ENCODE measurements at regions not wholly inside any gene's neighbourhood (a gene's known extent, or its start where the extent isn't known, plus 50 kb on each side); places are given as distances from the start of the nearest gene placed in this dataset.

- Histone ChIP-seq H3K79me2 (replicated peaks; ENCODE audit: insufficient read depth, low read length) (no peaks in the 10 kb centered on the region), H3K27ac (ENCODE audit: low read length) (no peak overlapping the region), H2AFZ (ENCODE audit: low read depth, low read length) (no peak overlapping the region), H3F3A (ENCODE audit: insufficient read depth, low read length, poor library complexity, severe bottlenecking) (no peaks in the 10 kb centered on the region), H3K9me3 (ENCODE audit: low read length) (no peaks in the 10 kb centered on the region), H3K9me2 (ENCODE audit: insufficient read depth, low read length) (no peaks in the 10 kb centered on the region), H3K4me2 (ENCODE audit: low read length) (no peak overlapping the region), H4K20me1 (ENCODE audit: insufficient read depth) (no peaks in the 10 kb centered on the region), H3K36me3 (ENCODE audit: insufficient read depth, low read length) (no peaks in the 10 kb centered on the region), H3K9ac (ENCODE audit: low read length) (no peak overlapping the region), H3K4me3 (ENCODE audit: low read length) (no peak overlapping the region), H3K27me3 (ENCODE audit: insufficient read depth, low read depth, low read length) (no peaks in the 10 kb centered on the region)
- TF ChIP-seq EZH2 (IDR thresholded peaks at IDR 0.05; ENCODE audit: borderline replicate concordance, insufficient read depth, low read length, poor library complexity, severe bottlenecking), result no peak
Observed at GRCh38 chr15:62953021-62953420, 89.5 kb upstream of the TPM1 start.

DNA sequence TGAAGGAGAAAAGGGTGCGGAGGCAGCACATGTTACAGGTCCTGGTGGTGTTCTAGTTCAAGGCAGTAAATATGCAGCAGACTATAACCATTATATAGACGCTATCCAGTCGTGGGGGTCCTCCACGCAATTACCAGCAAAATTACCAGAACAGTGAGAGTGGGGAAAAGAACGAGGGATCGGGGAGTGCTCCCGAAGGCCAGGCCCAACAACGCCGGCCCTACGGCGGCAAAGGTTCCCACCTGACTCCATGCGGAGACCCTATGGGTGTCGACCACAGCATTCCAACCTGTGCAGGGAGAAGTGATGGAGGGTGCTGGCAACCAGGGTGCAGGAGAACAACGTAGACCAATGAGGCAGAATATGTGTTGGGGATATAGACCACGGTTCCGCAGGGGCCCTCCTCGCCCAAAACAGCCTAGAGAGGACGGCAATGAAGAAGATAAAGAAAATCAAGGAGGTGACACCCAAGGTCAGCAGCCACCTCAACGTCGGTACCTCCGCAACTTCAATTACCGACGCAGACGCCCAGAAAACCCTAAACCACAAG is 89.0 kb upstream of the TPM1 start:
- Histone ChIP-seq H3K9me3 (ENCODE audit: low read length) (no peaks in the 10 kb centered on the region), H3K27ac (ENCODE audit: low read length) (no peak overlapping the region), H3K4me2 (ENCODE audit: low read length) (no peak overlapping the region), H4K20me1 (ENCODE audit: insufficient read depth) (no peaks in the 10 kb centered on the region), H3K9ac (ENCODE audit: low read length) (no peak overlapping the region), H3K9me2 (ENCODE audit: insufficient read depth, low read length) (no peaks in the 10 kb centered on the region), H3K4me3 (ENCODE audit: low read length) (no peak overlapping the region), H3K27me3 (ENCODE audit: insufficient read depth, low read depth, low read length) (no peaks in the 10 kb centered on the region), H2AFZ (ENCODE audit: low read depth, low read length) (no peak overlapping the region), H3K36me3 (ENCODE audit: insufficient read depth, low read length) (no peaks in the 10 kb centered on the region), H3F3A (ENCODE audit: insufficient read depth, low read length, poor library complexity, severe bottlenecking) (no peaks in the 10 kb centered on the region), H3K79me2 (replicated peaks; ENCODE audit: insufficient read depth, low read length) (no peaks in the 10 kb centered on the region)
- TF ChIP-seq MXI1 (conservative IDR thresholded peaks at IDR 0.05; ENCODE audit: poor library complexity, severe bottlenecking) (no peak), TAF1 (IDR thresholded peaks at IDR 0.05; ENCODE audit: low read depth) (no peak), POLR2AphosphoS5 (IDR thresholded peaks at IDR 0.05) (no peak), RAD21 (conservative IDR thresholded peaks at IDR 0.05) (no peak), EZH2 (IDR thresholded peaks at IDR 0.05; ENCODE audit: borderline replicate concordance, insufficient read depth, low read length, poor library complexity, severe bottlenecking) (no peak), EP300 (conservative IDR thresholded peaks at IDR 0.05; ENCODE audit: poor library complexity, severe bottlenecking) (no peak), SMC3 (conservative IDR thresholded peaks at IDR 0.05; ENCODE audit: poor library complexity) (no peak)
- TF ChIP-seq, protein P1, sequence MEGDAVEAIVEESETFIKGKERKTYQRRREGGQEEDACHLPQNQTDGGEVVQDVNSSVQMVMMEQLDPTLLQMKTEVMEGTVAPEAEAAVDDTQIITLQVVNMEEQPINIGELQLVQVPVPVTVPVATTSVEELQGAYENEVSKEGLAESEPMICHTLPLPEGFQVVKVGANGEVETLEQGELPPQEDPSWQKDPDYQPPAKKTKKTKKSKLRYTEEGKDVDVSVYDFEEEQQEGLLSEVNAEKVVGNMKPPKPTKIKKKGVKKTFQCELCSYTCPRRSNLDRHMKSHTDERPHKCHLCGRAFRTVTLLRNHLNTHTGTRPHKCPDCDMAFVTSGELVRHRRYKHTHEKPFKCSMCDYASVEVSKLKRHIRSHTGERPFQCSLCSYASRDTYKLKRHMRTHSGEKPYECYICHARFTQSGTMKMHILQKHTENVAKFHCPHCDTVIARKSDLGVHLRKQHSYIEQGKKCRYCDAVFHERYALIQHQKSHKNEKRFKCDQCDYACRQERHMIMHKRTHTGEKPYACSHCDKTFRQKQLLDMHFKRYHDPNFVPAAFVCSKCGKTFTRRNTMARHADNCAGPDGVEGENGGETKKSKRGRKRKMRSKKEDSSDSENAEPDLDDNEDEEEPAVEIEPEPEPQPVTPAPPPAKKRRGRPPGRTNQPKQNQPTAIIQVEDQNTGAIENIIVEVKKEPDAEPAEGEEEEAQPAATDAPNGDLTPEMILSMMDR (IDR thresholded peaks at IDR 0.05; ENCODE audit: poor library complexity, severe bottlenecking), result no peak
- TF ChIP-seq, protein P2, sequence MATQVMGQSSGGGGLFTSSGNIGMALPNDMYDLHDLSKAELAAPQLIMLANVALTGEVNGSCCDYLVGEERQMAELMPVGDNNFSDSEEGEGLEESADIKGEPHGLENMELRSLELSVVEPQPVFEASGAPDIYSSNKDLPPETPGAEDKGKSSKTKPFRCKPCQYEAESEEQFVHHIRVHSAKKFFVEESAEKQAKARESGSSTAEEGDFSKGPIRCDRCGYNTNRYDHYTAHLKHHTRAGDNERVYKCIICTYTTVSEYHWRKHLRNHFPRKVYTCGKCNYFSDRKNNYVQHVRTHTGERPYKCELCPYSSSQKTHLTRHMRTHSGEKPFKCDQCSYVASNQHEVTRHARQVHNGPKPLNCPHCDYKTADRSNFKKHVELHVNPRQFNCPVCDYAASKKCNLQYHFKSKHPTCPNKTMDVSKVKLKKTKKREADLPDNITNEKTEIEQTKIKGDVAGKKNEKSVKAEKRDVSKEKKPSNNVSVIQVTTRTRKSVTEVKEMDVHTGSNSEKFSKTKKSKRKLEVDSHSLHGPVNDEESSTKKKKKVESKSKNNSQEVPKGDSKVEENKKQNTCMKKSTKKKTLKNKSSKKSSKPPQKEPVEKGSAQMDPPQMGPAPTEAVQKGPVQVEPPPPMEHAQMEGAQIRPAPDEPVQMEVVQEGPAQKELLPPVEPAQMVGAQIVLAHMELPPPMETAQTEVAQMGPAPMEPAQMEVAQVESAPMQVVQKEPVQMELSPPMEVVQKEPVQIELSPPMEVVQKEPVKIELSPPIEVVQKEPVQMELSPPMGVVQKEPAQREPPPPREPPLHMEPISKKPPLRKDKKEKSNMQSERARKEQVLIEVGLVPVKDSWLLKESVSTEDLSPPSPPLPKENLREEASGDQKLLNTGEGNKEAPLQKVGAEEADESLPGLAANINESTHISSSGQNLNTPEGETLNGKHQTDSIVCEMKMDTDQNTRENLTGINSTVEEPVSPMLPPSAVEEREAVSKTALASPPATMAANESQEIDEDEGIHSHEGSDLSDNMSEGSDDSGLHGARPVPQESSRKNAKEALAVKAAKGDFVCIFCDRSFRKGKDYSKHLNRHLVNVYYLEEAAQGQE (IDR thresholded peaks at IDR 0.05; ENCODE audit: borderline replicate concordance), result no peak

- Histone ChIP-seq H3K9me2 (ENCODE audit: insufficient read depth, low read length) (no peaks in the 10 kb centered on the region), H3K9ac (ENCODE audit: low read length) (no peak overlapping the region), H2AFZ (ENCODE audit: low read depth, low read length) (no peak overlapping the region), H4K20me1 (ENCODE audit: insufficient read depth) (no peaks in the 10 kb centered on the region), H3F3A (ENCODE audit: insufficient read depth, low read length, poor library complexity, severe bottlenecking) (no peaks in the 10 kb centered on the region), H3K36me3 (ENCODE audit: insufficient read depth, low read length) (no peaks in the 10 kb centered on the region), H3K4me3 (ENCODE audit: low read length) (no peak overlapping the region), H3K4me2 (ENCODE audit: low read length) (no peak overlapping the region), H3K9me3 (ENCODE audit: low read length) (no peaks in the 10 kb centered on the region), H3K79me2 (replicated peaks; ENCODE audit: insufficient read depth, low read length) (no peaks in the 10 kb centered on the region), H3K27ac (ENCODE audit: low read length) (no peak overlapping the region), H3K27me3 (ENCODE audit: insufficient read depth, low read depth, low read length) (no peaks in the 10 kb centered on the region)
- TF ChIP-seq EZH2 (IDR thresholded peaks at IDR 0.05; ENCODE audit: borderline replicate concordance, insufficient read depth, low read length, poor library complexity, severe bottlenecking) (no peak), EP300 (conservative IDR thresholded peaks at IDR 0.05; ENCODE audit: poor library complexity, severe bottlenecking) (no peak), POLR2AphosphoS5 (IDR thresholded peaks at IDR 0.05) (no peak), SMC3 (conservative IDR thresholded peaks at IDR 0.05; ENCODE audit: poor library complexity) (no peak), RAD21 (conservative IDR thresholded peaks at IDR 0.05) (no peak)
- TF ChIP-seq, protein P1 (IDR thresholded peaks at IDR 0.05; ENCODE audit: poor library complexity, severe bottlenecking), result no peak
Observed at GRCh38 chr15:62957130-62957529, 85.4 kb upstream of the TPM1 start.
